ENCODE measurements at regions not wholly inside any gene's neighbourhood (a gene's known extent, or its start where the extent isn't known, plus 50 kb on each side); places are given as distances from the start of the nearest gene placed in this dataset.

- Histone ChIP-seq H3K27ac (no peak overlapping the region), H2AFZ (no peak overlapping the region), H3K79me2 (ENCODE audit: low read depth) (no peaks in the 10 kb centered on the region), H3K9me2 (ENCODE audit: insufficient read depth) (no peaks in the 10 kb centered on the region), H4K20me1 (ENCODE audit: insufficient read depth) (no peaks in the 10 kb centered on the region), H3K4me2 (no peak overlapping the region), H3K4me3 (no peak overlapping the region), H3K36me3 (ENCODE audit: low read depth) (no peaks in the 10 kb centered on the region), H3F3A (ENCODE audit: insufficient read depth, low read depth) (no peaks in the 10 kb centered on the region), H3K4me1 (replicated peaks; ENCODE audit: insufficient read depth) (no peaks in the 10 kb centered on the region), H3K27me3 (ENCODE audit: insufficient read depth, low read depth) (no peaks in the 10 kb centered on the region), H3K9me3 (ENCODE audit: insufficient read depth, low read depth) (no peaks in the 10 kb centered on the region)
- no TSS peak for BruUV-seq (replicated peaks)
- ChIA-PET CTCF (no interaction called here), POLR2A (ENCODE audit: unreplicated experiment) (no interaction called here)
- TF ChIP-seq EZH2 (IDR thresholded peaks at IDR 0.05; ENCODE audit: low read depth) (no peak), CTCF (conservative IDR thresholded peaks at IDR 0.05) (no peak)
- no peak for DNase-seq
- intact Hi-C loops (cut with micrococcal nuclease; ENCODE audit: unreplicated experiment) = no loop called here
Observed at GRCh38 chr7:10720042-10720441, 253.6 kb upstream of the PHF14 start.

- Histone ChIP-seq H4K20me1 (ENCODE audit: insufficient read depth) (no peaks in the 10 kb centered on the region), H3K4me3 (no peak overlapping the region), H3K79me2 (ENCODE audit: low read depth) (no peaks in the 10 kb centered on the region), H3K4me2 (no peak overlapping the region), H2AFZ (no peak overlapping the region), H3K4me1 (replicated peaks; ENCODE audit: insufficient read depth) (no peaks in the 10 kb centered on the region), H3K27ac (no peak overlapping the region), H3K36me3 (ENCODE audit: low read depth) (no peaks in the 10 kb centered on the region), H3F3A (ENCODE audit: insufficient read depth, low read depth) (no peaks in the 10 kb centered on the region), H3K9me3 (ENCODE audit: insufficient read depth, low read depth) (no peaks in the 10 kb centered on the region), H3K27me3 (ENCODE audit: insufficient read depth, low read depth) (no peaks in the 10 kb centered on the region), H3K9me2 (ENCODE audit: insufficient read depth) (no peaks in the 10 kb centered on the region)
- TF ChIP-seq CTCF (conservative IDR thresholded peaks at IDR 0.05) = no peak
- CTCF ChIA-PET = no interaction called here
- no peak for DNase-seq
- intact Hi-C loops (cut with micrococcal nuclease; ENCODE audit: unreplicated experiment) = no loop called here
- POLR2A ChIA-PET (ENCODE audit: unreplicated experiment) = no interaction called here
- no TSS peak for BruUV-seq (replicated peaks)
Observed at GRCh38 chr7:10721289-10721688, 252.4 kb upstream of the PHF14 start.

GRCh38 chr7:10723832-10724231, 249.8 kb upstream of the PHF14 start:
- no peaks in the 10 kb centered on the region for H3K79me2 ChIP-seq (ENCODE audit: low read depth)

More at GRCh38 chr7:10723832-10724231, 249.8 kb upstream of the PHF14 start:
- no peaks in the 10 kb centered on the region for H4K20me1 ChIP-seq (ENCODE audit: insufficient read depth)
- intact Hi-C loops (cut with micrococcal nuclease; ENCODE audit: unreplicated experiment) = no loop called here
- H3K4me1 ChIP-seq (replicated peaks; ENCODE audit: insufficient read depth) = no peaks in the 10 kb centered on the region
- no peaks in the 10 kb centered on the region for H3K9me3 ChIP-seq (ENCODE audit: insufficient read depth, low read depth)
- BruUV-seq (replicated peaks) = no TSS peak
- H3K27me3 ChIP-seq (ENCODE audit: insufficient read depth, low read depth) = no peaks in the 10 kb centered on the region
- ChIA-PET CTCF (no interaction called here), POLR2A (ENCODE audit: unreplicated experiment) (no interaction called here)
- H2AFZ ChIP-seq = no peak overlapping the region
- TF ChIP-seq EZH2 (IDR thresholded peaks at IDR 0.05; ENCODE audit: low read depth) (no peak), CTCF (conservative IDR thresholded peaks at IDR 0.05) (no peak)
- no peak overlapping the region for H3K4me2 ChIP-seq
- no peak overlapping the region for H3K27ac ChIP-seq
- H3K9me2 ChIP-seq (ENCODE audit: insufficient read depth) = no peaks in the 10 kb centered on the region
- no peak overlapping the region for H3K4me3 ChIP-seq
- no peak for DNase-seq
- H3K36me3 ChIP-seq (ENCODE audit: low read depth) = no peaks in the 10 kb centered on the region
- H3F3A ChIP-seq (ENCODE audit: insufficient read depth, low read depth) = no peaks in the 10 kb centered on the region
